Brain microvascular endothelial cell (primary cell): ENCODE measurements at regions not wholly inside any gene's neighbourhood (a gene's known extent, or its start where the extent isn't known, plus 50 kb on each side); places are given as distances from the start of the nearest gene placed in this dataset.

ENCODE experiments used
- DNase-seq: peaks from one replicate; pipeline ENCODE4 v3.0.0-alpha.2; 2020
- H3K27ac ChIP-seq: fragments of 250-450 bp; sonication (Bioruptor Pico); 2 replicates; pipeline ENCODE4 v1.5.1; 2020; ENCODE audit warnings: mild to moderate bottlenecking, moderate library complexity
- H3K27me3 ChIP-seq: fragments of 250-450 bp; sonication (Bioruptor Pico); replicated peaks from 2 replicates; pipeline ENCODE4 v1.5.1; 2020; ENCODE audit warnings: mild to moderate bottlenecking
- H3K36me3 ChIP-seq: fragments of 250-450 bp; sonication (Bioruptor Pico); replicated peaks from 2 replicates; pipeline ENCODE4 v1.5.1; 2020; ENCODE audit warnings: mild to moderate bottlenecking
- H3K4me3 ChIP-seq: 2 replicates; pipeline ENCODE4 v1.5.1; 2011; ENCODE audit warnings: low read depth, mild to moderate bottlenecking, control low read depth, low read length, moderate library complexity
- in situ Hi-C: cut with HindIII; loops from 2 replicates; pipeline ENCODE4 v1.10.0; 2017; ENCODE audit warnings: low sequenced_read_pairs, low pct_ligation_motif_present
- TF ChIP-seq, protein P1 (sequence below): IDR thresholded peaks from 2 replicates; pipeline ENCODE4 v1.5.1; 2011; ENCODE audit warnings: low read depth, mild to moderate bottlenecking, moderate library complexity, low read length, control low read depth, inconsistent platforms; ENCODE audit errors: missing control alignments

DNA sequence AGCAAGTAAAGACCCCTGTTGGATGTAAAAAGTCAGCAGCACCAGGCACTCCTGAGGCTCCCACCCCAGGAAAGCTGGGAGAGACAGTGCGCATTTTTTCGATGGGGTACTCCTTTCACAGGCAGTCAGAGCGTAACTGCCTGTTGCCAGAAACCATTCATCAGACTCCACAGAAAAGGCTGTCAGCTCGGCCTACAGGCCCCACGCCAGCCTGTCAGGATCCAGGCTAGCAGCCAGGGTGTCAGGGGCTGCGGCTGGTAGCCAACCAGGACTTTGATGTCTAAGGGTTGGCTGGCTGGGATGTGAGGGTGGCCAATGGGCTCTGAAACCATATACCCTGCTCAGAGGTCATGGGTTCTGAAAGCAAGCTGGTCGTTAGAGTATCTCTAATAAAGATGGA, 164.5 kb downstream of the WNT5A start:
- Histone ChIP-seq H3K36me3 (no peaks in the 10 kb centered on the region), H3K27ac (no peak overlapping the region), H3K4me3 (no peak overlapping the region), H3K27me3 (no peaks in the 10 kb centered on the region)
- TF ChIP-seq, protein P1, sequence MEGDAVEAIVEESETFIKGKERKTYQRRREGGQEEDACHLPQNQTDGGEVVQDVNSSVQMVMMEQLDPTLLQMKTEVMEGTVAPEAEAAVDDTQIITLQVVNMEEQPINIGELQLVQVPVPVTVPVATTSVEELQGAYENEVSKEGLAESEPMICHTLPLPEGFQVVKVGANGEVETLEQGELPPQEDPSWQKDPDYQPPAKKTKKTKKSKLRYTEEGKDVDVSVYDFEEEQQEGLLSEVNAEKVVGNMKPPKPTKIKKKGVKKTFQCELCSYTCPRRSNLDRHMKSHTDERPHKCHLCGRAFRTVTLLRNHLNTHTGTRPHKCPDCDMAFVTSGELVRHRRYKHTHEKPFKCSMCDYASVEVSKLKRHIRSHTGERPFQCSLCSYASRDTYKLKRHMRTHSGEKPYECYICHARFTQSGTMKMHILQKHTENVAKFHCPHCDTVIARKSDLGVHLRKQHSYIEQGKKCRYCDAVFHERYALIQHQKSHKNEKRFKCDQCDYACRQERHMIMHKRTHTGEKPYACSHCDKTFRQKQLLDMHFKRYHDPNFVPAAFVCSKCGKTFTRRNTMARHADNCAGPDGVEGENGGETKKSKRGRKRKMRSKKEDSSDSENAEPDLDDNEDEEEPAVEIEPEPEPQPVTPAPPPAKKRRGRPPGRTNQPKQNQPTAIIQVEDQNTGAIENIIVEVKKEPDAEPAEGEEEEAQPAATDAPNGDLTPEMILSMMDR, result no peak
- DNase-seq, result no peak
- in situ Hi-C loops, result no loop called here

DNA sequence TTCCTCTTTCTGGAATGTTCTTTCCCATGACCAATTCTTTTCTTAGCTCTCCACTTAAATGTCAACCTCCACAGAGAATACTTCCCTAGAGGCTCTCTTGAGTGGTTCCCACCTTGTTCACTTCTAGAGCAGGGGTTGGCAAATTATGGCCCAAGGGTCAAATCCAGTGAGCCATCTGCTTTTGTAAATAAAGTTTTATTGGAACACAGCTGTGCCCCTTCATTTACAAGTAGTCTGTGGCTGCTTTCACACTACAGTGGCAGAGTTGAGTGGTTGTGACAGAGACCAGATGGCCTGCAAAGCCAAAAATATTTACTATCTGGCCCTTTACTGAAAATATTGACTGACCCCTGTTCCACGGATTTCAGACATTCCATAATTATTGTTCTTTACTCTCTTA, 166.2 kb downstream of the WNT5A start:
- Histone ChIP-seq H3K4me3 (no peak overlapping the region), H3K27me3 (no peaks in the 10 kb centered on the region), H3K27ac (no peak overlapping the region), H3K36me3 (no peaks in the 10 kb centered on the region)
- in situ Hi-C loops, result no loop called here
- DNase-seq, result no peak
- TF ChIP-seq, protein P1, result no peak

DNA sequence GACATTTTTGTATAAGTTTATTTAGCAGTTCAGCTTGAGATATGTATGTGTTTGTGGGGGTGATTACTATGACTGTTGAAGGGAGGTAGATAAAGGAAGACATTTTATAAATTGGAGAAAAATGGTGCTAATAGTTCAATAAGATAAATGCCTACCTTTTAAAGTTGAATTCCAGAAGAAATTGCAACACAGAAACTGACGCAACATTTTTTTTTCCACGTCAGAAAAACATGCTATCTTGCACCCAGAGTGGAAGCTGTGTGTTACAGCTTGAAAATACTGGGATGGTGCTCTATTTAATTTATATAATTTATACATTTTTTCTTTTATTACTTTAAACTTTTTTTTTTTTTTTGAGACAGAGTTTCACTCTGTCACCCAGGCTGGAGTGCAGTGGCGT, 171.7 kb downstream of the WNT5A start:
- H3K4me3 ChIP-seq, result no peak overlapping the region
- TF ChIP-seq, protein P1, result no peak
- no peak for DNase-seq
- in situ Hi-C loops, result no loop called here
- H3K36me3 ChIP-seq, result no peaks in the 10 kb centered on the region
- H3K27ac ChIP-seq, result no peak overlapping the region
- no peaks in the 10 kb centered on the region for H3K27me3 ChIP-seq

DNA sequence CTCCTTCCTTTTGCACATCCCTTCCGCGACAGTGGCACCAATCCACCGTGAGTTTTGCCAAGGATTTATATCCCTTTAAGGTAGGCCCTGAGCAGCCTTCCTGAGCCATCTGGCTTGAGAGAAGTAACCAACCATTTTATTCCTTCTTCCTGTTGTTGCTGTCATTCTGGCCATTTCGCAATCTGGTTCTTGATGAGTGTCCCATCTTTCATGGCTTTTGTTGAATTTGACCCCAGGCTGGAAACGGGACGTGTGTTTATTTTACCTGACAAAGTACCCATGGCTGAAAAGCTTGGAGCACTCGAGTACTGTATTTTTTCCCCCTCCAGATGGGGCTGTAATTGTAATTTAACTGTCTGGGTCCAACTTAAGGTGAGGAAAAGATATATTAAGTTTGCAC, 173.4 kb downstream of the WNT5A start:
- Histone ChIP-seq H3K36me3 (no peaks in the 10 kb centered on the region), H3K27me3 (no peaks in the 10 kb centered on the region), H3K4me3 (no peak overlapping the region), H3K27ac (no peak overlapping the region)
- TF ChIP-seq, protein P1, result no peak
- in situ Hi-C loops, result no loop called here
- DNase-seq, result no peak

DNA sequence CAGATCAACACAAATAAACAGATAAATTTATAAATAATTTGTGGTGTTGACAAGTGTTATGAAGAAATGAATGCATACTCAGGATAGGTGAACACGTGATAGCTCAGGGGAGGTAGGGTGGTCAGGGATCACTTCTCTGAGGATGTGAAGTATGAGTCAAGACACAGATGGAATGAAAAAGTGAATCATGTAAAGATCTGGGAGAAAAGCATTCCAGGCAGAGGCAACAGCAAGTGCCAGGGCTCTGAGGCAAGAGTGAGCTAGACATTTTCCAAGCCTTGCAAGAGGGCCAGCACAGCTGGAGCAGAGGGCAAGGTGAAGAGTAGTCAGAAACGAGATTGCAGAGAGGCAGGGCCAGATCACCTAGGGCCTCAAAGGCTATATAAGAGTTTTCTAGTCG, 177.8 kb downstream of the WNT5A start:
- Histone ChIP-seq H3K27me3 (no peaks in the 10 kb centered on the region), H3K4me3 (no peak overlapping the region), H3K27ac (no peak overlapping the region), H3K36me3 (no peaks in the 10 kb centered on the region)
- in situ Hi-C loops, result no loop called here
- DNase-seq, result no peak
- TF ChIP-seq, protein P1, result no peak

DNA sequence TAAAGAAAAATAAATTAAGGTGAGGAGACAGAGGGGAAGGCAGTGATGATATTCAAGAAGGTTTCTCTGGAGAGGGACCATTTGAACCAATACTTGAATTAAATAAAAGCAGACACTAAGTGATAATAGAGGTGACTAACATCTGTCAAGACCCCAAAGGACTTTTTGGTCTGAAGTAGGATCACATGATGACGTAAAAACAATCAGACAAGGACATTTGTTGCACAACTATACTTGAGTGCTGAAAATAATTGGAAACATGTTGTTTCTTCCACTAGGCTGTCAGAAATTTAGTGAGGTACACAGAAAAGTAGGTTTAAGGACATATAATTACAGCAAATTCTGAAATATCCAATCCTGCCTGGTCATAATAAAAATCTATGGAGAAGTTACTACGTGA, 179.5 kb downstream of the WNT5A start:
- H3K36me3 ChIP-seq, result no peaks in the 10 kb centered on the region
- no peak overlapping the region for H3K4me3 ChIP-seq
- no peaks in the 10 kb centered on the region for H3K27me3 ChIP-seq
- no peak overlapping the region for H3K27ac ChIP-seq
- TF ChIP-seq, protein P1, result no peak
- DNase-seq, result no peak
- in situ Hi-C loops, result no loop called here
